Nephron progenitor cell (in vitro differentiated cells): ENCODE measurements at regions not wholly inside any gene's neighbourhood (a gene's known extent, or its start where the extent isn't known, plus 50 kb on each side); places are given as distances from the start of the nearest gene placed in this dataset.

ENCODE experiments used
- DNase-seq: peaks from one replicate; pipeline ENCODE4 v3.0.0; 2021
- H3K27ac Mint-ChIP-seq: 2 replicates; pipeline ENCODE4 v1.8.0; 2021; ENCODE audit warnings: mild to moderate bottlenecking, moderate library complexity, mixed read lengths
- H3K27me3 Mint-ChIP-seq: 2 replicates; pipeline ENCODE4 v1.8.0; 2021; ENCODE audit warnings: mild to moderate bottlenecking, low read depth, mixed read lengths; ENCODE audit not compliant: poor library complexity
- H3K36me3 Mint-ChIP-seq: 2 replicates; pipeline ENCODE4 v1.8.0; 2021; ENCODE audit warnings: low read depth, mixed read lengths
- H3K4me1 Mint-ChIP-seq: 2 replicates; pipeline ENCODE4 v1.8.0; 2021; ENCODE audit warnings: mixed read lengths
- H3K4me3 Mint-ChIP-seq: 2 replicates; pipeline ENCODE4 v1.8.0; 2021; ENCODE audit warnings: mild to moderate bottlenecking, moderate library complexity, mixed read lengths
- H3K9me3 Mint-ChIP-seq: 2 replicates; pipeline ENCODE4 v1.8.0; 2021; ENCODE audit warnings: mild to moderate bottlenecking, moderate library complexity, mixed read lengths
- CTCF ChIP-seq: fragments of 200-600 bp; sonication (generic); IDR thresholded peaks from 2 replicates; pipeline ENCODE4 v1.5.0; 2021; ENCODE audit warnings: antibody characterized with exemption

DNA sequence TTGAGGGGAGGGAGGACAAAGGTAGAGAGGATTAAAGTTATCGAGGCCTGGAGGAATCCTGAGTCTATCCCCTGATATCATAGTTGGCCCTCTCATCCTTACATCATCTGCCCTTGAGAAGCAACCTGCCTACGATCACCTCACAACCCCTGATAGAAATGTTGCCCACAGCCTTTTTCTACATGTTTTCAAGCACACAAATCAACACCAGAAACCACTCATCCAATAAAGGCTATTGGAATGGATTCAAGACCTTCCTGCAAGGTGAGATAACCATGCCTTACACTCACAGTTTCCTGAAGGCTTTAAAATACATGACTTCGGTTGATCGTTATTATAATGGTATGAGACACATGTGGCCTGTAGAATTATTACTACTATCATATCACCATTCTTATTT is 175.7 kb upstream of the EGLN3 start:
- H3K36me3 Mint-ChIP-seq, result no peaks in the 10 kb centered on the region
- H3K4me3 Mint-ChIP-seq, result no peak overlapping the region
- H3K9me3 Mint-ChIP-seq, result no peaks in the 10 kb centered on the region
- H3K27me3 Mint-ChIP-seq, result peaks cover 8% of the 10 kb centered on the region
- peaks cover 12% of the 10 kb centered on the region for H3K4me1 Mint-ChIP-seq
- H3K27ac Mint-ChIP-seq, result no peak overlapping the region
- DNase-seq, result no peak
- TF ChIP-seq CTCF, result no peak

GRCh38 chr14:34124585-34124984 is 173.7 kb upstream of the EGLN3 start:
- no peaks in the 10 kb centered on the region for H3K9me3 Mint-ChIP-seq
- H3K27me3 Mint-ChIP-seq, result peaks cover 11% of the 10 kb centered on the region
- no peak for DNase-seq

DNA sequence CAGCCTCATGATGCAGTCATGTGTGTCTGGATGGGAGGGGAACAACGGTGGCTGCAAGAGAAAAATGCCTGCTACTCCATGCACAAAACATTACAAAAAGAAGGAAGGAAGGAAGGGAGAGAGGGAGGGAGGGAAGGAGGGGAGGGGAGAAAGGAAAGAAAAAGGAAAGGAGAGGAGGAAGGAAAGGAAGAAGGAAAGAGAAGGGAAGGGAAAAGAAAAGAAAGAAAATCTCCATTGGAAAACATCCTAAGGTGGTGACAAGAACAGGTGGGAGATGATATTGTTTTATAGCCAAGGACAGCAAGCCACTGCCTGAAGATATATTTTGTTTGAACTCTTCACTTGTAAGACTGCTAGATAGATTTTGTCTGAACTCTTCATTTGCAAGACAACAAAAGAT is 171.8 kb upstream of the EGLN3 start:
- DNase-seq, result no peak
- Mint-ChIP-seq H3K9me3 (no peaks in the 10 kb centered on the region), H3K27ac (no peak overlapping the region), H3K27me3 (peaks cover 15% of the 10 kb centered on the region), H3K36me3 (no peaks in the 10 kb centered on the region), H3K4me1 (peaks cover 8% of the 10 kb centered on the region), H3K4me3 (no peak overlapping the region)
- TF ChIP-seq CTCF, result no peak

More at GRCh38 chr14:34124585-34124984, 173.7 kb upstream of the EGLN3 start:
- no peak for TF ChIP-seq CTCF
- peaks cover 8% of the 10 kb centered on the region for H3K4me1 Mint-ChIP-seq
- no peak overlapping the region for H3K4me3 Mint-ChIP-seq
- H3K27ac Mint-ChIP-seq, result no peak overlapping the region
- H3K36me3 Mint-ChIP-seq, result no peaks in the 10 kb centered on the region

- no peak for DNase-seq
- Mint-ChIP-seq H3K27ac (no peak overlapping the region), H3K27me3 (peaks cover 15% of the 10 kb centered on the region), H3K4me3 (no peak overlapping the region), H3K9me3 (peaks cover 6% of the 10 kb centered on the region), H3K4me1 (peaks cover 8% of the 10 kb centered on the region), H3K36me3 (no peaks in the 10 kb centered on the region)
- TF ChIP-seq CTCF, result no peak
Measured at GRCh38 chr14:34122081-34122480, 171.2 kb upstream of the EGLN3 start.

- Mint-ChIP-seq H3K4me1 (peaks cover 3% of the 10 kb centered on the region), H3K9me3 (peaks cover 19% of the 10 kb centered on the region), H3K4me3 (no peak overlapping the region), H3K36me3 (no peaks in the 10 kb centered on the region), H3K27me3 (peaks cover 19% of the 10 kb centered on the region), H3K27ac (no peak overlapping the region)
- DNase-seq, result no peak
- no peak for TF ChIP-seq CTCF
Measured at GRCh38 chr14:34120185-34120977, 169.5 kb upstream of the EGLN3 start.
